HCT116 (cell line): ENCODE measurements at regions not wholly inside any gene's neighbourhood (a gene's known extent, or its start where the extent isn't known, plus 50 kb on each side); places are given as distances from the start of the nearest gene placed in this dataset.

Experiments
- ATAC-seq: fragments of 200-7000 bp; cut with Tn5 transposase; 2 replicates; pipeline ENCODE4 v1.9.1; 2020; ENCODE audit warnings: mild to moderate bottlenecking, moderate library complexity
- BruUV-seq: library from RNA; stranded (reverse); fragments of 400-500 nt; replicated peaks from 2 replicates; lab custom pipeline; 2021; lab: Mats Ljungman, UMichigan
- CTCF ChIA-PET: fragments of 300-600 bp; sonication (Branson Sonifier 250); formaldehyde crosslinking; loops from one replicate; lab custom pipeline; 2021; ENCODE audit warnings: antibody characterized with exemption; lab: Charles Lee
- POLR2A ChIA-PET: fragments of 300-600, 350-600 bp; sonication (Branson Sonifier 250); formaldehyde crosslinking; loops from one replicate; lab custom pipeline; 2021; ENCODE audit warnings: antibody characterized with exemption; lab: Charles Lee
- RAD21 ChIA-PET, 2 experiments: fragments of 300-600 bp; sonication (Branson Sonifier 250); formaldehyde crosslinking; loops; one replicate each; lab custom pipeline; 2023; ENCODE audit warnings: low total read pairs in 2 of 2; ENCODE audit not compliant: uncharacterized antibody in 2 of 2, unreplicated experiment in 2 of 2, low non-redundant PET in 1 of 2; lab: Charles Lee
- DNase-seq: peaks from one replicate; pipeline ENCODE4 v3.0.0-alpha.2; 2010; ENCODE audit warnings: low read depth, low spot score
- H2AFZ ChIP-seq: fragments of 200-600 bp; shearing (Covaris generic), sonication (generic); 2 replicates; pipeline ENCODE4 v1.6.1; 2017; ENCODE audit warnings: low read depth, mixed run types, mixed read lengths, antibody characterized with exemption, low read length; ENCODE audit not compliant: poor library complexity, severe bottlenecking
- H3K27ac ChIP-seq: 2 replicates; pipeline ENCODE4 v1.5.1; 2012; ENCODE audit warnings: low read depth, low read length
- H3K27me3 ChIP-seq: fragments of 200-600 bp; sonication (generic); 2 replicates; pipeline ENCODE4 v1.6.1; 2016; ENCODE audit warnings: mixed run types, low read length, mixed read lengths; ENCODE audit not compliant: insufficient read depth
- H3K36me3 ChIP-seq, 2 experiments: fragments of 200-500 bp in 1 of 2; fragments of 200-600 bp in 1 of 2; sonication (Bioruptor generic) in 1 of 2; sonication (generic) in 1 of 2; 2 replicates each; pipeline versions ENCODE4 v1.5.1 to v1.6.1; 2014 to 2016; ENCODE audit warnings: low read length in 2 of 2, inconsistent platforms in 1 of 2, mixed read lengths in 1 of 2, mixed run types in 1 of 2; ENCODE audit not compliant: insufficient read depth in 2 of 2, control insufficient read depth in 1 of 2
- H3K4me1 ChIP-seq, 2 experiments: fragments of 200-600 bp in 1 of 2; sonication (generic) in 1 of 2; 2 replicates each; pipeline versions ENCODE4 v1.5.1 to v1.6.1; 2012 to 2017; ENCODE audit warnings: low read length in 2 of 2, inconsistent platforms in 1 of 2, mild to moderate bottlenecking in 1 of 2, mixed read lengths in 1 of 2, mixed run types in 1 of 2, moderate library complexity in 1 of 2; ENCODE audit not compliant: insufficient read depth in 2 of 2, control insufficient read depth in 1 of 2
- H3K4me2 ChIP-seq: fragments of 200-600 bp; sonication (generic); 2 replicates; pipeline ENCODE4 v1.6.1; 2017; ENCODE audit warnings: mixed run types, low read length, mixed read lengths
- H3K4me3 ChIP-seq, 2 experiments: fragments of 200-600 bp in 1 of 2; sonication (generic) in 1 of 2; replicated peaks in 1 of 2; 2 replicates each; pipeline ENCODE4 v1.5.1; 2011 to 2016; ENCODE audit warnings: low read length in 2 of 2, control low read depth in 1 of 2, low read depth in 1 of 2, mild to moderate bottlenecking in 1 of 2, mixed read lengths in 1 of 2, mixed run types in 1 of 2
- H3K79me2 ChIP-seq: fragments of 200-600 bp; sonication (generic); 2 replicates; pipeline ENCODE4 v1.6.1; 2017; ENCODE audit warnings: mild to moderate bottlenecking, mixed run types, low read length, moderate library complexity, mixed read lengths; ENCODE audit not compliant: insufficient read depth
- H3K9ac ChIP-seq: fragments of 200-600 bp; sonication (generic); 2 replicates; pipeline ENCODE4 v1.6.1; 2016; ENCODE audit warnings: low read length, mixed read lengths
- H3K9me2 ChIP-seq: fragments of 200-600 bp; sonication (generic), shearing (Covaris generic); 2 replicates; pipeline ENCODE4 v1.6.1; 2017; ENCODE audit warnings: mixed run types, mild to moderate bottlenecking, moderate library complexity; ENCODE audit not compliant: insufficient read depth
- H3K9me3 ChIP-seq, 2 experiments: fragments of 200-500 bp in 1 of 2; fragments of 200-600 bp in 1 of 2; sonication (Bioruptor generic) in 1 of 2; sonication (generic) in 1 of 2; 2 replicates each; pipeline ENCODE4 v1.6.1; 2014 to 2017; ENCODE audit warnings: low read length in 2 of 2, mixed read lengths in 2 of 2, inconsistent platforms in 1 of 2, low read depth in 1 of 2, mild to moderate bottlenecking in 1 of 2, mixed run types in 1 of 2, moderate library complexity in 1 of 2; ENCODE audit not compliant: control insufficient read depth in 1 of 2, insufficient read depth in 1 of 2
- H4K20me1 ChIP-seq: fragments of 200-600 bp; sonication (generic), shearing (Covaris generic); 2 replicates; pipeline ENCODE4 v1.6.1; 2017; ENCODE audit warnings: mixed run types, mild to moderate bottlenecking, moderate library complexity; ENCODE audit not compliant: insufficient read depth
- ATF3 ChIP-seq: IDR thresholded peaks from 2 replicates; pipeline ENCODE4 v1.6.1; 2012
- CBX3 ChIP-seq: IDR thresholded peaks from 2 replicates; pipeline ENCODE4 v1.6.1; 2012; ENCODE audit warnings: low read depth
- CEBPB ChIP-seq: IDR thresholded peaks from 2 replicates; pipeline ENCODE4 v1.6.1; 2012; ENCODE audit warnings: low read depth
- EZH2phosphoT487 ChIP-seq: fragments of 200-600 bp; IDR thresholded peaks from 2 replicates; pipeline ENCODE4 v1.6.1; 2018; ENCODE audit warnings: antibody characterized with exemption, borderline replicate concordance
- FOSL1 ChIP-seq: IDR thresholded peaks from 2 replicates; pipeline ENCODE4 v1.6.1; 2012; ENCODE audit warnings: low read depth
- JUND ChIP-seq: IDR thresholded peaks from 2 replicates; pipeline ENCODE4 v1.6.1; 2012
- MAX ChIP-seq: IDR thresholded peaks from 2 replicates; pipeline ENCODE4 v1.6.1; 2012
- RAD21 ChIP-seq: IDR thresholded peaks from 2 replicates; pipeline ENCODE4 v1.6.1; 2012; ENCODE audit warnings: low read depth, mild to moderate bottlenecking
- REST ChIP-seq: IDR thresholded peaks from 2 replicates; pipeline ENCODE4 v1.6.1; 2012; ENCODE audit warnings: low read depth
- SP1 ChIP-seq: IDR thresholded peaks from 2 replicates; pipeline ENCODE4 v1.6.1; 2012; ENCODE audit warnings: low read depth
- SRF ChIP-seq: IDR thresholded peaks from 2 replicates; pipeline ENCODE4 v1.6.1; 2012; ENCODE audit warnings: low read depth
- TCF7L2 ChIP-seq: IDR thresholded peaks from 2 replicates; pipeline ENCODE4 v1.7.0; 2011; ENCODE audit warnings: borderline replicate concordance, inconsistent platforms; ENCODE audit not compliant: insufficient read depth, insufficient read length; ENCODE audit errors: extremely low read depth
- YY1 ChIP-seq: IDR thresholded peaks from 2 replicates; pipeline ENCODE4 v1.6.1; 2011; ENCODE audit warnings: low read length, low read depth, moderate library complexity, mild to moderate bottlenecking; ENCODE audit not compliant: insufficient replicate concordance; ENCODE audit errors: extremely low read depth
- ZBTB33 ChIP-seq: IDR thresholded peaks from 2 replicates; pipeline ENCODE4 v1.6.1; 2011; ENCODE audit warnings: mild to moderate bottlenecking, low read length, moderate library complexity; ENCODE audit not compliant: insufficient replicate concordance; ENCODE audit errors: extremely low read depth
- ZFX ChIP-seq: fragments of 450-650 bp; IDR thresholded peaks from 2 replicates; pipeline ENCODE4 v1.6.1; 2017
- ZNF274 ChIP-seq: fragments of 200-500 bp; sonication (Bioruptor generic); IDR thresholded peaks from 2 replicates; pipeline ENCODE4 v1.6.1; 2014; ENCODE audit warnings: mild to moderate bottlenecking, low read depth, low read length, inconsistent platforms
- intact Hi-C: fragments of 100-400 bp; cut with micrococcal nuclease; formaldehyde crosslinking; loops from 2 replicates; pipeline ENCODE4 v1.10.0; 2022

- Histone ChIP-seq H3K27me3 (no peaks in the 10 kb centered on the region), H3K4me2 (no peak overlapping the region), H3K9ac (no peak overlapping the region), H3K36me3 (no peaks in the 10 kb centered on the region), H3K79me2 (no peaks in the 10 kb centered on the region), H4K20me1 (no peaks in the 10 kb centered on the region), H3K9me3 (no peaks in the 10 kb centered on the region; a peak in 1 of 4 replicates), H3K9me2 (no peaks in the 10 kb centered on the region)
- CTCF ChIA-PET, result no interaction called here
- TF ChIP-seq FOSL1, result no peak
- TF ChIP-seq ZFX, result no peak
- no peak for TF ChIP-seq ZNF274
- TF ChIP-seq, all 23 proteins: peak for 0
- no peak for ATAC-seq
- no peak overlapping the region for H3K27ac ChIP-seq
- H3K4me3 ChIP-seq, result no peak overlapping the region
- BruUV-seq, result no TSS peak
- no peaks in the 10 kb centered on the region for H3K4me1 ChIP-seq
- intact Hi-C loops, result no loop called here
- DNase-seq, result no peak
- ChIA-PET RAD21 (no interaction called here), POLR2A (no interaction called here)
- H2AFZ ChIP-seq, result no peak overlapping the region
Measured at GRCh38 chr2:239715202-239715601, 309.9 kb downstream of the NDUFA10 start.

- ChIA-PET CTCF (no interaction called here), RAD21 (no interaction called here), POLR2A (no interaction called here)
- Histone ChIP-seq H3K9me3 (peaks cover 0 to 5% of the 10 kb centered on the region in 2 experiments; a peak in 1 of 4 replicates), H2AFZ (no peak overlapping the region), H3K27ac (no peak overlapping the region), H3K9ac (no peak overlapping the region), H3K79me2 (no peaks in the 10 kb centered on the region), H3K4me3 (no peak overlapping the region), H3K4me2 (no peak overlapping the region), H3K36me3 (no peaks in the 10 kb centered on the region), H3K27me3 (no peaks in the 10 kb centered on the region), H4K20me1 (no peaks in the 10 kb centered on the region), H3K9me2 (no peaks in the 10 kb centered on the region), H3K4me1 (no peaks in the 10 kb centered on the region)
- ATAC-seq (no peak), DNase-seq (no peak)
- intact Hi-C loops, result no loop called here
- BruUV-seq, result no TSS peak
- TF ChIP-seq JUND (no peak), ATF3 (no peak), YY1 (no peak), FOSL1 (no peak), CEBPB (no peak), CBX3 (no peak), SRF (no peak), RAD21 (no peak), REST (no peak), EZH2phosphoT487 (no peak), TCF7L2 (no peak), ZBTB33 (no peak), ZFX (no peak), SP1 (no peak), MAX (no peak), ZNF274 (no peak)
Measured at GRCh38 chr2:239714116-239714515, 311.0 kb downstream of the NDUFA10 start.
